H9 (cell line): ENCODE measurements at regions not wholly inside any gene's neighbourhood (a gene's known extent, or its start where the extent isn't known, plus 50 kb on each side); places are given as distances from the start of the nearest gene placed in this dataset.

Source experiments
- DNase-seq: peaks from one replicate; pipeline ENCODE4 v3.0.0-alpha.2; 2017
- H2AFZ ChIP-seq: one replicate; pipeline ENCODE4 v1.6.1; 2013; ENCODE audit warnings: mild to moderate bottlenecking, low read length, control low read depth, moderate library complexity
- H2AK5ac ChIP-seq: 2 replicates; pipeline ENCODE4 v1.6.1; 2013; ENCODE audit warnings: low read length, control low read depth, mixed read lengths; ENCODE audit not compliant: insufficient read length
- H2BK120ac ChIP-seq: one replicate; pipeline ENCODE4 v1.6.1; 2013; ENCODE audit warnings: low read depth, mild to moderate bottlenecking, low read length, control low read depth, inconsistent platforms; ENCODE audit not compliant: poor library complexity, severe bottlenecking
- H2BK12ac ChIP-seq: 2 replicates; pipeline ENCODE4 v1.6.1; 2013; ENCODE audit warnings: low read length, control low read depth, mixed read lengths, low read depth; ENCODE audit not compliant: insufficient read length
- H2BK15ac ChIP-seq: 2 replicates; pipeline ENCODE4 v1.6.1; 2013; ENCODE audit warnings: low read depth, low read length, control low read depth
- H2BK20ac ChIP-seq: one replicate; pipeline ENCODE4 v1.6.1; 2013; ENCODE audit warnings: low read depth, mild to moderate bottlenecking, low read length, control low read depth, inconsistent platforms; ENCODE audit not compliant: poor library complexity, severe bottlenecking
- H2BK5ac ChIP-seq: 2 replicates; pipeline ENCODE4 v1.6.1; 2013; ENCODE audit warnings: low read length, control low read depth, mixed read lengths; ENCODE audit not compliant: insufficient read length
- H3K14ac ChIP-seq: 2 replicates; pipeline ENCODE4 v1.6.1; 2013; ENCODE audit warnings: low read length, control low read depth; ENCODE audit not compliant: insufficient read depth
- H3K18ac ChIP-seq: 2 replicates; pipeline ENCODE4 v1.6.1; 2013; ENCODE audit warnings: low read depth, mild to moderate bottlenecking, mixed read lengths, low read length, control low read depth; ENCODE audit not compliant: insufficient read length
- H3K23ac ChIP-seq: 2 replicates; pipeline ENCODE4 v1.6.1; 2013; ENCODE audit warnings: low read length, control low read depth, mixed read lengths, low read depth; ENCODE audit not compliant: insufficient read length
- H3K23me2 ChIP-seq: 2 replicates; pipeline ENCODE4 v1.6.1; 2013; ENCODE audit warnings: low read depth, mild to moderate bottlenecking, mixed read lengths, low read length, control low read depth; ENCODE audit not compliant: insufficient read length, poor library complexity, severe bottlenecking
- H3K27ac ChIP-seq: 2 replicates; pipeline ENCODE4 v1.5.1; 2013; ENCODE audit warnings: low read length, control low read depth, mixed read lengths, low read depth; ENCODE audit not compliant: insufficient read length
- H3K27me3 ChIP-seq: 2 replicates; pipeline ENCODE4 v1.6.1; 2013; ENCODE audit warnings: low read length, control low read depth, inconsistent platforms; ENCODE audit not compliant: insufficient read depth
- H3K4ac ChIP-seq: 2 replicates; pipeline ENCODE4 v1.6.1; 2013; ENCODE audit warnings: low read depth, mild to moderate bottlenecking, control low read depth, inconsistent platforms, low read length, moderate library complexity
- H3K4me1 ChIP-seq: 2 replicates; pipeline ENCODE4 v1.6.1; 2013; ENCODE audit warnings: low read length, control low read depth, inconsistent platforms; ENCODE audit not compliant: insufficient read depth
- H3K4me2 ChIP-seq: 2 replicates; pipeline ENCODE4 v1.6.1; 2013; ENCODE audit warnings: low read length, control low read depth, mixed read lengths; ENCODE audit not compliant: insufficient read length, insufficient read depth
- H3K56ac ChIP-seq: 2 replicates; pipeline ENCODE4 v1.6.1; 2013; ENCODE audit warnings: low read depth, mild to moderate bottlenecking, mixed read lengths, low read length, control low read depth; ENCODE audit not compliant: insufficient read length
- H3K79me1 ChIP-seq: 2 replicates; pipeline ENCODE4 v1.6.1; 2013; ENCODE audit warnings: low read depth, mild to moderate bottlenecking, moderate library complexity, low read length, control low read depth, inconsistent platforms; ENCODE audit not compliant: insufficient read depth, poor library complexity, severe bottlenecking
- H3K79me2 ChIP-seq: 2 replicates; pipeline ENCODE4 v1.6.1; 2013; ENCODE audit warnings: low read length, control low read depth, inconsistent platforms; ENCODE audit not compliant: insufficient read depth
- H3K9ac ChIP-seq: 2 replicates; pipeline ENCODE4 v1.6.1; 2013; ENCODE audit warnings: low read length, control low read depth, mixed read lengths; ENCODE audit not compliant: insufficient read length; ENCODE audit errors: extremely low read depth
- H3K9me3 ChIP-seq: one replicate; pipeline ENCODE4 v1.6.1; 2013; ENCODE audit warnings: low read depth, low read length, inconsistent platforms; ENCODE audit not compliant: control insufficient read depth
- H3T11ph ChIP-seq: one replicate; pipeline ENCODE4 v1.6.1; 2013; ENCODE audit warnings: mild to moderate bottlenecking, low read length, control low read depth, inconsistent platforms
- H4K20me1 ChIP-seq: one replicate; pipeline ENCODE4 v1.6.1; 2013; ENCODE audit not compliant: control insufficient read depth, insufficient read length, insufficient read depth
- H4K5ac ChIP-seq: 2 replicates; pipeline ENCODE4 v1.6.1; 2013; ENCODE audit warnings: low read depth, mild to moderate bottlenecking, mixed read lengths, low read length, control low read depth; ENCODE audit not compliant: insufficient read length
- H4K8ac ChIP-seq: replicated peaks from 2 replicates; pipeline ENCODE4 v1.6.1; 2013; ENCODE audit warnings: low read length, control low read depth, mixed read lengths, low read depth; ENCODE audit not compliant: insufficient read length
- H4K91ac ChIP-seq: 2 replicates; pipeline ENCODE4 v1.6.1; 2013; ENCODE audit warnings: low read depth, mild to moderate bottlenecking, moderate library complexity, mixed read lengths, low read length, control low read depth; ENCODE audit not compliant: insufficient read length
- H3K27ac Mint-ChIP-seq, 3 experiments: 2 replicates in 2 of 3; 3 replicates in 1 of 3; pipeline ENCODE4 v1.8.0; 2020 to 2021; ENCODE audit warnings: mixed read lengths in 3 of 3, mild to moderate bottlenecking in 1 of 3, moderate library complexity in 1 of 3
- H3K27me3 Mint-ChIP-seq: 2 replicates; pipeline ENCODE4 v1.8.0; 2021; ENCODE audit warnings: low read depth, mild to moderate bottlenecking, moderate library complexity, mixed read lengths
- H3K36me3 Mint-ChIP-seq, 3 experiments: 2 replicates in 2 of 3; 3 replicates in 1 of 3; pipeline ENCODE4 v1.8.0; 2020 to 2021; ENCODE audit warnings: low read depth in 3 of 3, mixed read lengths in 3 of 3; ENCODE audit not compliant: insufficient read depth in 1 of 3
- H3K4me1 Mint-ChIP-seq, 2 experiments: 2 replicates each; pipeline ENCODE4 v1.8.0; 2020; ENCODE audit warnings: mixed read lengths in 2 of 2
- H3K4me3 Mint-ChIP-seq, 2 experiments: 2 replicates in 1 of 2; 3 replicates in 1 of 2; pipeline ENCODE4 v1.8.0; 2020 to 2021; ENCODE audit warnings: mild to moderate bottlenecking in 2 of 2, mixed read lengths in 2 of 2, moderate library complexity in 1 of 2
- H3K9me3 Mint-ChIP-seq, 2 experiments: 2 replicates in 1 of 2; 3 replicates in 1 of 2; pipeline ENCODE4 v1.8.0; 2020; ENCODE audit warnings: mild to moderate bottlenecking in 2 of 2, mixed read lengths in 2 of 2, moderate library complexity in 1 of 2
- CTCF ChIP-seq: fragments of 200-600 bp; sonication (generic); conservative IDR thresholded peaks from 3 replicates; pipeline ENCODE4 v1.8.0; 2021; ENCODE audit warnings: antibody characterized with exemption, mild to moderate bottlenecking
- WGBS: extraction: QIAGEN DNeasy Blood & Tissue Kit; methylation state at CpG from one replicate; pipeline ENCODE4 v1.1.7; 2013; ENCODE audit warnings: missing lambda C conversion rate, low lambda C conversion rate, mixed read lengths; ENCODE audit not compliant: insufficient read length; ENCODE audit errors: extremely low coverage; 5-methylcytosine and 5-hydroxymethylcytosine counted together

DNA sequence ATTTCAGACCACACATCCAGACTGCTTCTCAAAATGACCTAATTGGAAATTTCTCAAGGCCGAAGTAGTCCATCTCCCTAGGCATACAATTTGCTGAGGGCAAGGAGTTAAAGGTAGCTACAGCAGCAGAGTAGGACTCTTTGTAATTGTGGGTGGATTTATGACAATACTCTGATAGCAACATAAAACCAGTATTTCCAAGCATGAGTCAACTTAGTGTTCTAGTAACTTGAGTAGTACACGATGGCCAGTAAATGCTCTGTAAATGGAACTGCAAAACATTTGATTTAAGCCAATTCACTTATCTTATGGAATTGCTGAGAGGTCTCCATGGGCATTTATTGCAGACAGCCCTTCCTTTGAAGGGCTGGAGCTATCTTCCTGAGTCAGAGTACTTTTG lies 352.2 kb downstream of the PLK2 start:
- WGBS: no CpG with 5 or more reads among the region's 2 CpGs
- H2BK20ac ChIP-seq: no peak overlapping the region
- no peaks in the 10 kb centered on the region for H3K23me2 ChIP-seq
- H3K9me3 ChIP-seq: no peaks in the 10 kb centered on the region
- H2BK15ac ChIP-seq: no peak overlapping the region
- no peak for DNase-seq
- H3K23ac ChIP-seq: no peak overlapping the region
- no peak overlapping the region for H3K18ac ChIP-seq
- no peaks in the 10 kb centered on the region for H3K79me1 ChIP-seq
- no peak overlapping the region for H2BK12ac ChIP-seq
- H3K79me2 ChIP-seq: no peaks in the 10 kb centered on the region
- no peak overlapping the region for H2AK5ac ChIP-seq
- Mint-ChIP-seq H3K27ac (no peak overlapping the region), H3K36me3 (no peaks in the 10 kb centered on the region), H3K4me1 (peaks cover 0 to 5% of the 10 kb centered on the region in 2 experiments; a peak in 1 of 4 replicates), H3K9me3 (peaks cover 0 to 2% of the 10 kb centered on the region in 2 experiments; a peak in 1 of 5 replicates), H3K4me3 (no peak overlapping the region), H3K27me3 (no peaks in the 10 kb centered on the region)
- no peak overlapping the region for H4K8ac ChIP-seq
- no peaks in the 10 kb centered on the region for H3K4me1 ChIP-seq
- no peaks in the 10 kb centered on the region for H4K20me1 ChIP-seq
- no peaks in the 10 kb centered on the region for H3K27me3 ChIP-seq
- no peak overlapping the region for H3K56ac ChIP-seq
- no peak overlapping the region for H2BK120ac ChIP-seq
- no peak overlapping the region for H4K5ac ChIP-seq
- H3K4ac ChIP-seq: no peak overlapping the region
- no peak overlapping the region for H3T11ph ChIP-seq
- H3K27ac ChIP-seq: no peak overlapping the region
- no peak overlapping the region for H2BK5ac ChIP-seq
- no peak overlapping the region for H3K14ac ChIP-seq
- TF ChIP-seq CTCF: no peak
- H3K9ac ChIP-seq: no peak overlapping the region
- no peak overlapping the region for H4K91ac ChIP-seq
- no peak overlapping the region for H2AFZ ChIP-seq
- H3K4me2 ChIP-seq: no peak overlapping the region
